ENCODE measurements at regions not wholly inside any gene's neighbourhood (a gene's known extent, or its start where the extent isn't known, plus 50 kb on each side); places are given as distances from the start of the nearest gene placed in this dataset.
A peak's percentile ranks its signal among the peaks of the same experiment; 100 is the strongest.

- no peak for DNase-seq (ENCODE audit: low spot score)
- no peak for FAIRE-seq
These were observed 1976.7 kb upstream of the ADGRL3 start for GRCh38 chr4:59223292-59223941.

GRCh38 chr4:59238212-59238611 lies 1961.9 kb upstream of the ADGRL3 start:
- no peak for DNase-seq (ENCODE audit: low spot score)
- FAIRE-seq = no peak

- FAIRE-seq = no peak
- no peak for DNase-seq (ENCODE audit: low spot score)
These were observed 1960.1 kb upstream of the ADGRL3 start for GRCh38 chr4:59240011-59240410.

GRCh38 chr4:59243038-59243437 lies 1957.1 kb upstream of the ADGRL3 start:
- FAIRE-seq (no peak), DNase-seq (ENCODE audit: low spot score) (no peak)

- DNase-seq (ENCODE audit: low spot score) (peak; percentile 6), FAIRE-seq (no peak)
These were observed 1953.1 kb upstream of the ADGRL3 start for GRCh38 chr4:59247032-59247431.

GRCh38 chr4:59248313-59248712 lies 1951.8 kb upstream of the ADGRL3 start:
- FAIRE-seq (no peak), DNase-seq (ENCODE audit: low spot score) (no peak)

- no peak for DNase-seq (ENCODE audit: low spot score)
- no peak for FAIRE-seq
These were observed 1951.0 kb upstream of the ADGRL3 start for GRCh38 chr4:59249110-59249509.

GRCh38 chr4:59258002-59258401 lies 1942.1 kb upstream of the ADGRL3 start:
- DNase-seq (ENCODE audit: low spot score) (no peak), FAIRE-seq (no peak)

- FAIRE-seq = no peak
- no peak for DNase-seq (ENCODE audit: low spot score)
These were observed 1892.5 kb upstream of the ADGRL3 start for GRCh38 chr4:59307609-59308008.

- no peak for DNase-seq (ENCODE audit: low spot score)
- no peak for FAIRE-seq
These were observed 1885.5 kb upstream of the ADGRL3 start for GRCh38 chr4:59314637-59315036.

GRCh38 chr4:59339631-59340030 lies 1860.5 kb upstream of the ADGRL3 start:
- no peak for DNase-seq (ENCODE audit: low spot score)
- FAIRE-seq = no peak

GRCh38 chr4:59341506-59341905 lies 1858.6 kb upstream of the ADGRL3 start:
- FAIRE-seq (no peak), DNase-seq (ENCODE audit: low spot score) (no peak)

- DNase-seq (ENCODE audit: low spot score) (no peak), FAIRE-seq (peak; percentile 62)
These were observed 1851.2 kb upstream of the ADGRL3 start for GRCh38 chr4:59348949-59349348.

- FAIRE-seq = no peak
- no peak for DNase-seq (ENCODE audit: low spot score)
These were observed 1830.9 kb upstream of the ADGRL3 start for GRCh38 chr4:59369229-59369628.

GRCh38 chr4:59374416-59374815 lies 1825.7 kb upstream of the ADGRL3 start:
- DNase-seq (ENCODE audit: low spot score) (no peak), FAIRE-seq (no peak)

GRCh38 chr4:59380841-59381366 lies 1819.2 kb upstream of the ADGRL3 start:
- no peak for DNase-seq (ENCODE audit: low spot score)
- FAIRE-seq = no peak

- FAIRE-seq = no peak
- DNase-seq (ENCODE audit: low spot score) = no peak
These were observed 1818.5 kb upstream of the ADGRL3 start for GRCh38 chr4:59381591-59381990.

GRCh38 chr4:59387759-59388758 lies 1812.1 kb upstream of the ADGRL3 start:
- DNase-seq (ENCODE audit: low spot score) = no peak
- FAIRE-seq = peak; percentile 32

- DNase-seq (ENCODE audit: low spot score) = no peak
- no peak for FAIRE-seq
These were observed 1806.3 kb upstream of the ADGRL3 start for GRCh38 chr4:59393780-59394179.

- FAIRE-seq = no peak
- no peak for DNase-seq (ENCODE audit: low spot score)
These were observed 1799.8 kb upstream of the ADGRL3 start for GRCh38 chr4:59400334-59400733.

GRCh38 chr4:59409647-59410046 lies 1790.5 kb upstream of the ADGRL3 start:
- FAIRE-seq (no peak), DNase-seq (ENCODE audit: low spot score) (no peak)

GRCh38 chr4:59412739-59413138 lies 1787.4 kb upstream of the ADGRL3 start:
- FAIRE-seq (no peak), DNase-seq (ENCODE audit: low spot score) (peak; percentile 4)
